GM21367 (cell line): ENCODE measurements at regions not wholly inside any gene's neighbourhood (a gene's known extent, or its start where the extent isn't known, plus 50 kb on each side); places are given as distances from the start of the nearest gene placed in this dataset.

ENCODE experiments used
- ATAC-seq: cut with Tn5 transposase; IDR thresholded peaks from one replicate; pipeline ENCODE4 v1.9.1; 2021; ENCODE audit not compliant: unreplicated experiment

DNA sequence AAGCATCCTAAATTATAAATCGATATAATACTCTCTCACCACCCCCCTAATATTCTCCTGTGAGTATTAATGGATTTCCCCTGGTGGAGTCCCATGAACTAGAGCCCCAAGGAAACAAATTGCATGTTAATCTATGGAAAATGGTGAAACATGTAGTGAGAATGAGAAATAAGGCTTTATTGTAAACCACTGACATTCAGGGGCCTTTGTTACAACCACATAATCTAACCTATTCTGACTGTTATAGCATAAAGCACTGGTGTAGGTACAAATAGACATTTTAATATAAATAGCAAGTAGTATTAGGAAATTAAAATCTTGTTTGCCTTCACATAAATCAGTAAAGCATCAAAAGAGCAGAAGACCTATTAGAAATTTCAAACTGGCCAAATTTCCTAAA is 65.3 kb upstream of the TLK1 start:
- no peak for ATAC-seq

GRCh38 chr2:171225302-171225980 is 64.7 kb upstream of the TLK1 start:
- ATAC-seq, result no peak

DNA sequence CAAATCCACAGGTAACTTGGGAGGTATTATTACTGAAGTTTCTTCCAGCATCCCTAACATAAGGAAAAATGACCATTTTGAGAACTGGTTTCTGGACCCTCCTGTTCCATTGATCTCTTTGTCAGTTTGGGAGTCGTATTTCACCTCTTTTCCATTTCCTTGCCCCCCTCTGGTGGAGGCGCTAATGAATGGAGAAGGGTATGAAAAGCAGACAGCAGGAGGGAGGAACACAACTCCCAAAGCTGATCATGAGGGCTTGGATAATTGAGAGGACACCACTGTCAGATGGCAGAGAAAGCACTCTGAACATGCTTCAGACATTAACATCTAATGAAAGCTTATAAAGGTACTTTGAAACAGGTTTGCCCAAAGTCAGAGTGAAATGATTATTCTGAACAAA is 56.6 kb upstream of the TLK1 start:
- ATAC-seq, result no peak

DNA sequence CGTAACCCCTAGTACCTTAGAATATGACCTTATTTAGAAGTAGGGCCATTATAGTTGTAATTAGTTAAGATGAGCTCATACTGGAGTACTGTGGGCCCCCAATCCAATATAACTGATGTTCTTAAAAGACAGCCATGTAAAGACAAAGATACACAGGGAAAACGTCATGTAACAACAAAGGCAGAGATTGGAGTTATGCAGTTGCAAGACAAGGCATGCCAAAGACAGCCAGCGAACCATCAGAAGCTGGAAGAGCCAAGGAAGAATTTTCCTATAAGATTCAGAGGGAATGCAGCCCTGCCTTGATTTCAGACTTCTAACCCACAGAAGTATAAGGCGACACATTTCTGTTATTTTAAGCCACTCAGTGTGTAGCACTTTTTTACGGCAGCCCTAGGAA is 55.9 kb upstream of the TLK1 start:
- ATAC-seq, result no peak

GRCh38 chr2:171214093-171214492 is 53.4 kb upstream of the TLK1 start:
- no peak for ATAC-seq

GRCh38 chr2:171210864-171211431 is 50.3 kb upstream of the TLK1 start:
- peak; percentile 70 for ATAC-seq
